Tibial nerve (tissue), 3 donors: ENCODE measurements at regions not wholly inside any gene's neighbourhood (a gene's known extent, or its start where the extent isn't known, plus 50 kb on each side); places are given as distances from the start of the nearest gene placed in this dataset.

ENCODE experiments used
- POLR2A ChIP-seq, 2 donors: fragments of 450-650 bp; IDR thresholded peaks; one replicate each; pipeline ENCODE4 v1.6.1; 2017; ENCODE audit warnings: antibody characterized with exemption in 2 of 2, mild to moderate bottlenecking in 2 of 2, moderate library complexity in 2 of 2
- TF ChIP-seq, protein P1 (sequence below), 5 experiments: fragments of 200-600 bp in 3 of 5; fragments of 450-650 bp in 2 of 5; sonication (generic) in 3 of 5; IDR thresholded peaks; one replicate each; pipeline ENCODE4 v1.5.1; 2016 to 2019; ENCODE audit warnings: antibody characterized with exemption in 5 of 5, mild to moderate bottlenecking in 3 of 5, moderate library complexity in 2 of 5

DNA sequence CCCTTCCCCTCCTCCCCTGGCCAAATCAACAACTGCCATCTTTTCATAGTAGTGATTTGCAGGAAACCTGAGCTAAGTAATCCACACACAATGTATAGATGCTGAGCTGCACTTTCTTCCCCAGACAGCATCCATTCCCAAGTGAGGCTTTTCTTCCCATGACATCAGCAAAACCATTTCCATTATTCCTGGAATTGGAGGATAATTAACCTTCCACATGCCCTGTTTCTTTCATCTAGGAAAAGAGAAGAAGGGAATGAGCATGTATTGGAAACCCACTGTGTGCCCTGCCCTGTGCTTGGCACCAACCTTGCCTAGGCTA, 268.0 kb downstream of the ZSWIM6 start:
- TF ChIP-seq, protein P1, sequence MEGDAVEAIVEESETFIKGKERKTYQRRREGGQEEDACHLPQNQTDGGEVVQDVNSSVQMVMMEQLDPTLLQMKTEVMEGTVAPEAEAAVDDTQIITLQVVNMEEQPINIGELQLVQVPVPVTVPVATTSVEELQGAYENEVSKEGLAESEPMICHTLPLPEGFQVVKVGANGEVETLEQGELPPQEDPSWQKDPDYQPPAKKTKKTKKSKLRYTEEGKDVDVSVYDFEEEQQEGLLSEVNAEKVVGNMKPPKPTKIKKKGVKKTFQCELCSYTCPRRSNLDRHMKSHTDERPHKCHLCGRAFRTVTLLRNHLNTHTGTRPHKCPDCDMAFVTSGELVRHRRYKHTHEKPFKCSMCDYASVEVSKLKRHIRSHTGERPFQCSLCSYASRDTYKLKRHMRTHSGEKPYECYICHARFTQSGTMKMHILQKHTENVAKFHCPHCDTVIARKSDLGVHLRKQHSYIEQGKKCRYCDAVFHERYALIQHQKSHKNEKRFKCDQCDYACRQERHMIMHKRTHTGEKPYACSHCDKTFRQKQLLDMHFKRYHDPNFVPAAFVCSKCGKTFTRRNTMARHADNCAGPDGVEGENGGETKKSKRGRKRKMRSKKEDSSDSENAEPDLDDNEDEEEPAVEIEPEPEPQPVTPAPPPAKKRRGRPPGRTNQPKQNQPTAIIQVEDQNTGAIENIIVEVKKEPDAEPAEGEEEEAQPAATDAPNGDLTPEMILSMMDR (IDR thresholded peaks at IDR 0.05): no peak
- no peak for TF ChIP-seq POLR2A (IDR thresholded peaks at IDR 0.05)
